ENCODE measurements at regions not wholly inside any gene's neighbourhood (a gene's known extent, or its start where the extent isn't known, plus 50 kb on each side); places are given as distances from the start of the nearest gene placed in this dataset.
"Not testable (repeated sequence)": the region's sequence is repeated elsewhere in the genome, so short reads cannot be mapped to it uniquely, and the experiment has no call there.

- Histone ChIP-seq H3K27me3 (replicated peaks; ENCODE audit: control insufficient read depth, insufficient read depth, low read length) (no peaks in the 10 kb centered on the region; the same call in 1 of the 2 replicates), H3K36me3 (ENCODE audit: control insufficient read depth, insufficient read depth, low read length) (no peaks in the 10 kb centered on the region), H3K4me3 (ENCODE audit: low read depth, low read length) (no peak overlapping the region), H3K9me3 (no peaks in the 10 kb centered on the region), H3K4me1 (no peaks in the 10 kb centered on the region)
- peak in 1 of 2 experiments; percentile 17 for DNase-seq
- intact Hi-C loops (cut with micrococcal nuclease; ENCODE audit: unreplicated experiment) = no loop called here
- H3K27me3 Mint-ChIP-seq (ENCODE audit: insufficient read depth, unreplicated experiment) = peaks cover 7% of the 10 kb centered on the region
- H3K36me3 Mint-ChIP-seq (ENCODE audit: insufficient read depth, unreplicated experiment) = no peaks in the 10 kb centered on the region
- H3K4me3 Mint-ChIP-seq (ENCODE audit: unreplicated experiment) = no peak overlapping the region
- ChIA-PET POLR2A (no interaction called here), CTCF (interaction anchor here (0.5 kb wide), 1 partner anchor 159 kb away, joined by 3 read pairs; no protein-coding TSS in a partner anchor)
- H3K9me3 Mint-ChIP-seq (ENCODE audit: unreplicated experiment) = no peaks in the 10 kb centered on the region
- BruUV-seq (replicated peaks) = no TSS peak
- TF ChIP-seq CTCF (IDR thresholded peaks at IDR 0.05; ENCODE audit: insufficient read depth in 1 of 2, low read depth in 1 of 2, low read length in 1 of 2, severe bottlenecking in 1 of 2, unreplicated experiment in 1 of 2) = no peak
- H3K4me1 Mint-ChIP-seq (ENCODE audit: low read depth, unreplicated experiment) = peaks cover 5% of the 10 kb centered on the region
- H3K27ac Mint-ChIP-seq (ENCODE audit: unreplicated experiment) = no peak overlapping the region
These were observed 59.0 kb upstream of the KCNK12 start for GRCh38 chr2:47629501-47630460.

DNA sequence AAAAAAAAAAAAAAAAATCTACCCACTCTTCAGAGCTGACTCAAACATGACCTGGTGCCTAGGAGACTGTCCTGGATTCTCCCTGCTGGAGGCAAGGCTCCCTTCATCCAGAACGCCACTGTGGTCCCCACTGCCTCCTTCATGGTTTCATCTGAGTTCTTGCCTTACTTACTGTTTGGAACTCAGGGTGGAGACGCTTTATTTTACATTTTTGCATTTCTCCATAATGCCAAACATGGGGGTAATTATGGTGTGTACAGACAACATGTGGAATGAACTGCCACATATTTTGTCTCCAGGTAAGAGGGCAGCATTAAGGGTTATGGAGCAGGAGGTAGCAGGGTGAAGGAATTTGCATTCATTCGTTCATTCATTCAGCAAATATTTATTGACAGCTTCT, 58.1 kb upstream of the KCNK12 start:
- CTCF ChIA-PET = no interaction called here

DNA sequence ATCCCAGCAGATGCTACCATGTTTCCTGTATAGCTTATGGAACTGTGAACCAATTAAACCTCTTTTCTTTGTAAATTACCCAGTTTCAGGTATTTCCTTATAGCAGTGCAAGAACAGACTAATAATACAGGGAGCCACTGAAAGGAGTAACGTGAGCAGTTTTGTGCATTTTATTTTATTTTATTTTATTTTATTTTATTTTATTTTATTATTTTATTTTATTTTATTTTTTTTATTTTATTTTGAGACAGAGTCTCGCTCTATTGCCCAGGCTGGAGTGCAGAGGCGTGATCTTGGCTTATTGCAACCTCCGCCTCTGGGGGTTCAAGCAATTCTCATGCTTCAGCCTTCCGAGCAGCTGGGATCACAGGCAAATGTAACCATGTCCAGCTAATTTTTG, 55.9 kb upstream of the KCNK12 start:
- no peaks in the 10 kb centered on the region for H3K4me1 ChIP-seq
- DNase-seq = peak in 1 of 2 experiments; percentile 6
- Mint-ChIP-seq H3K4me3 (ENCODE audit: unreplicated experiment) (no peak overlapping the region), H3K36me3 (ENCODE audit: insufficient read depth, unreplicated experiment) (no peaks in the 10 kb centered on the region), H3K27ac (ENCODE audit: unreplicated experiment) (no peak overlapping the region), H3K4me1 (ENCODE audit: low read depth, unreplicated experiment) (peaks cover 5% of the 10 kb centered on the region), H3K9me3 (ENCODE audit: unreplicated experiment) (no peaks in the 10 kb centered on the region), H3K27me3 (ENCODE audit: insufficient read depth, unreplicated experiment) (peaks cover 23% of the 10 kb centered on the region)
- TF ChIP-seq CTCF (IDR thresholded peaks at IDR 0.05; ENCODE audit: insufficient read depth in 1 of 2, low read depth in 1 of 2, low read length in 1 of 2, severe bottlenecking in 1 of 2, unreplicated experiment in 1 of 2) = no peak
- intact Hi-C loops (cut with micrococcal nuclease; ENCODE audit: unreplicated experiment) = no loop called here
- H3K36me3 ChIP-seq (ENCODE audit: control insufficient read depth, insufficient read depth, low read length) = no peaks in the 10 kb centered on the region
- H3K4me3 ChIP-seq (ENCODE audit: low read depth, low read length) = no peak overlapping the region
- POLR2A ChIA-PET = no interaction called here
- no TSS peak for BruUV-seq (replicated peaks)
- no peaks in the 10 kb centered on the region; the same call in 1 of the 2 replicates for H3K27me3 ChIP-seq (replicated peaks; ENCODE audit: control insufficient read depth, insufficient read depth, low read length)
- H3K9me3 ChIP-seq = no peaks in the 10 kb centered on the region
- CTCF ChIA-PET = no interaction called here

More for the DNA sequence above, 58.1 kb upstream of the KCNK12 start:
- TF ChIP-seq CTCF (IDR thresholded peaks at IDR 0.05; ENCODE audit: insufficient read depth in 1 of 2, low read depth in 1 of 2, low read length in 1 of 2, severe bottlenecking in 1 of 2, unreplicated experiment in 1 of 2) = no peak
- Mint-ChIP-seq H3K36me3 (ENCODE audit: insufficient read depth, unreplicated experiment) (no peaks in the 10 kb centered on the region), H3K4me3 (ENCODE audit: unreplicated experiment) (no peak overlapping the region), H3K9me3 (ENCODE audit: unreplicated experiment) (no peaks in the 10 kb centered on the region), H3K4me1 (ENCODE audit: low read depth, unreplicated experiment) (peaks cover 5% of the 10 kb centered on the region), H3K27me3 (ENCODE audit: insufficient read depth, unreplicated experiment) (peaks cover 14% of the 10 kb centered on the region), H3K27ac (ENCODE audit: unreplicated experiment) (no peak overlapping the region)
- intact Hi-C loops (cut with micrococcal nuclease; ENCODE audit: unreplicated experiment) = no loop called here
- Histone ChIP-seq H3K9me3 (no peaks in the 10 kb centered on the region), H3K4me1 (no peaks in the 10 kb centered on the region), H3K4me3 (ENCODE audit: low read depth, low read length) (no peak overlapping the region), H3K36me3 (ENCODE audit: control insufficient read depth, insufficient read depth, low read length) (no peaks in the 10 kb centered on the region), H3K27me3 (replicated peaks; ENCODE audit: control insufficient read depth, insufficient read depth, low read length) (no peaks in the 10 kb centered on the region; the same call in 1 of the 2 replicates)
- POLR2A ChIA-PET = no interaction called here
- no peak for DNase-seq
- BruUV-seq (replicated peaks) = no TSS peak

DNA sequence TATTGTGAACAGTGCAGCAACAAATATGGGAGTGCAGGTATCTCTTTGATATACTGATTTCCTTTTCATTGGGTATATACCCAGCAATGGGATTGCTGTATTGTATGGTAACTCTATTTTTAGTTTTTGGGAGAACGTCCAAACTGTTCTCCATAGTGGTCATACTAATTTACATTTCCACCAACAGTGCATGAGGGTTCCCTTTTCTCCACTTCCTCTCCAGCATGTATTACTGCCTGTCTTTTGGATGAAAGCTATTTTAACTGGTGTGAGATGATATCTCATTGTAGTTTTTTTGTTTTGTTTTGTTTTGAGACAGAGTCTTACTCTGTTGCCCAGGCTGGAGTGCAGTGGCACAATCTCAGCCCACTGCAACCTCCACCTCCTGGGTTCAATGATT, 52.4 kb upstream of the KCNK12 start:
- H3K4me1 ChIP-seq; H3K4me1 Mint-ChIP-seq (ENCODE audit: low read depth, unreplicated experiment); H3K36me3 ChIP-seq (ENCODE audit: control insufficient read depth, insufficient read depth, low read length); H3K36me3 Mint-ChIP-seq (ENCODE audit: insufficient read depth, unreplicated experiment); H3K9me3 Mint-ChIP-seq (ENCODE audit: unreplicated experiment); H3K9me3 ChIP-seq; POLR2A ChIA-PET; BruUV-seq (replicated peaks); CTCF ChIA-PET; H3K27me3 ChIP-seq (replicated peaks; ENCODE audit: control insufficient read depth, insufficient read depth, low read length); DNase-seq; H3K4me3 Mint-ChIP-seq (ENCODE audit: unreplicated experiment); intact Hi-C loops (cut with micrococcal nuclease; ENCODE audit: unreplicated experiment); H3K4me3 ChIP-seq (ENCODE audit: low read depth, low read length); H3K27ac Mint-ChIP-seq (ENCODE audit: unreplicated experiment): not testable (repeated sequence)
- peaks cover 23% of the 10 kb centered on the region for H3K27me3 Mint-ChIP-seq (ENCODE audit: insufficient read depth, unreplicated experiment)
